HG03439 (cell line): ENCODE measurements at regions not wholly inside any gene's neighbourhood (a gene's known extent, or its start where the extent isn't known, plus 50 kb on each side); places are given as distances from the start of the nearest gene placed in this dataset.

Source experiments
- ATAC-seq: cut with Tn5 transposase; IDR thresholded peaks from one replicate; pipeline ENCODE4 v1.9.1; 2021; ENCODE audit warnings: mild to moderate bottlenecking, moderate library complexity; ENCODE audit not compliant: unreplicated experiment

GRCh38 chr3:177553579-177553978 is 356.3 kb upstream of the TBL1XR1 start:
- no peak for ATAC-seq

GRCh38 chr3:177554895-177555759 is 357.8 kb upstream of the TBL1XR1 start:
- ATAC-seq: no peak

GRCh38 chr3:177557548-177557947 is 360.3 kb upstream of the TBL1XR1 start:
- no peak for ATAC-seq

GRCh38 chr3:177561365-177561764 is 364.1 kb upstream of the TBL1XR1 start:
- no peak for ATAC-seq

- no peak for ATAC-seq
Observed at GRCh38 chr3:177561769-177562392, 364.6 kb upstream of the TBL1XR1 start.

- ATAC-seq: no peak
Observed at GRCh38 chr3:177563243-177563780, 366.0 kb upstream of the TBL1XR1 start.

GRCh38 chr3:177563792-177564191 is 366.5 kb upstream of the TBL1XR1 start:
- ATAC-seq: no peak

- no peak for ATAC-seq
Observed at GRCh38 chr3:177565981-177566380, 368.7 kb upstream of the TBL1XR1 start.

- ATAC-seq: no peak
Observed at GRCh38 chr3:177567833-177568232, 370.6 kb upstream of the TBL1XR1 start.

GRCh38 chr3:177569193-177569592 is 371.9 kb upstream of the TBL1XR1 start:
- ATAC-seq: no peak

GRCh38 chr3:177569875-177570657 is 372.8 kb upstream of the TBL1XR1 start:
- no peak for ATAC-seq

GRCh38 chr3:177571271-177571943 is 374.1 kb upstream of the TBL1XR1 start:
- no peak for ATAC-seq

GRCh38 chr3:177571944-177572315 is 374.6 kb upstream of the TBL1XR1 start:
- no peak for ATAC-seq

GRCh38 chr3:177574222-177574856 is 377.1 kb upstream of the TBL1XR1 start:
- ATAC-seq: no peak

GRCh38 chr3:177576746-177577145 is 379.5 kb upstream of the TBL1XR1 start:
- no peak for ATAC-seq

- no peak for ATAC-seq
Observed at GRCh38 chr3:177578488-177578887, 381.2 kb upstream of the TBL1XR1 start.

GRCh38 chr3:177579419-177579818 is 382.1 kb upstream of the TBL1XR1 start:
- ATAC-seq: no peak

GRCh38 chr3:177580437-177580836 is 383.2 kb upstream of the TBL1XR1 start:
- ATAC-seq: no peak

- ATAC-seq: no peak
Observed at GRCh38 chr3:177585271-177585670, 388.0 kb upstream of the TBL1XR1 start.

- no peak for ATAC-seq
Observed at GRCh38 chr3:177589041-177589650, 391.9 kb upstream of the TBL1XR1 start.
